GM18507 (cell line): ENCODE measurements at regions not wholly inside any gene's neighbourhood (a gene's known extent, or its start where the extent isn't known, plus 50 kb on each side); places are given as distances from the start of the nearest gene placed in this dataset.

ENCODE experiments used
- DNase-seq: peaks from one replicate; pipeline ENCODE4 v3.0.0; 2011; ENCODE audit warnings: low read depth; ENCODE audit not compliant: insufficient read length; ENCODE audit errors: extremely low spot score
- FAIRE-seq: peaks from 2 replicates; lab custom pipeline; 2011; peaks lifted over from hg19 to GRCh38; lab: Jason Lieb, UNC

DNA sequence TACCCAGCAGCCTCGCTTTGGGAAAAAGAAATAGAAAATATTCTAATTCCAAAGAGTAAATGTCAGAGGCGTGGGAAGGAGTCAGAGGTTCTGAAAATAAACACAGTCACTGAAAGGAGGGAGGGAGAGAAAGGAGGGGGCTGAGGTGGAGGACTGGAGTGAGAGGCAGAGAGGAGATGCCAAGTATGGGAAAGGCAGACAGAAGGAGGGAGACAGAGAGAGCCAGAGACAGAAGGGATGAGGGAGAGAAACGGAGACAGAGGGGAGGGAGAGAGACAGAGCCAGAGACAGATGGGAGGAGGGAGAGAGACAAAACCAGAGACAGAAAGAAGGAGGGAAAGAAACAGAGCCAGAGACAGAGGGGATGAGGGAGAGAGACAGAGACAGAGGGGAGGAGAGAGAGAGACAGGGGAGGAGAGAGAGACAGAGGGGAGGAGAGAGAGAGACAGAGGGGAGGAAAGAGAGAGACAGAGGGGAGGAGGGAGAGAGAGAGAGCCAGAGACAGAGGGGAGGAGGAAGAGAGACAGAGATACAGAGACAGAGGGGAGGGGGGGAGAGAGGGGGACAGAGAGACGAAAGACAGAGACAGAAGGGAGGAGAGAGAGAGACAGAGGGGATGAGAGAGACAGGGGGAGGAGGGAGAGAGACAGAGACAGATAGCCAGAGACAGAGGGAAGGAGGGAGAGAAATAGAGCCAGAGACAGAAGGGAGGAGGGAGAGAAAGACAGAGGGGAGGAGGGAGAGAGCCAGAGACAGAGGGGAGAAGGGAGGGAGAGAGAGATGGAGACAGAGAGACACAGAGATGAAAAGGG, 525.5 kb downstream of the MATN1 start:
- no peak for FAIRE-seq
- no peak for DNase-seq

DNA sequence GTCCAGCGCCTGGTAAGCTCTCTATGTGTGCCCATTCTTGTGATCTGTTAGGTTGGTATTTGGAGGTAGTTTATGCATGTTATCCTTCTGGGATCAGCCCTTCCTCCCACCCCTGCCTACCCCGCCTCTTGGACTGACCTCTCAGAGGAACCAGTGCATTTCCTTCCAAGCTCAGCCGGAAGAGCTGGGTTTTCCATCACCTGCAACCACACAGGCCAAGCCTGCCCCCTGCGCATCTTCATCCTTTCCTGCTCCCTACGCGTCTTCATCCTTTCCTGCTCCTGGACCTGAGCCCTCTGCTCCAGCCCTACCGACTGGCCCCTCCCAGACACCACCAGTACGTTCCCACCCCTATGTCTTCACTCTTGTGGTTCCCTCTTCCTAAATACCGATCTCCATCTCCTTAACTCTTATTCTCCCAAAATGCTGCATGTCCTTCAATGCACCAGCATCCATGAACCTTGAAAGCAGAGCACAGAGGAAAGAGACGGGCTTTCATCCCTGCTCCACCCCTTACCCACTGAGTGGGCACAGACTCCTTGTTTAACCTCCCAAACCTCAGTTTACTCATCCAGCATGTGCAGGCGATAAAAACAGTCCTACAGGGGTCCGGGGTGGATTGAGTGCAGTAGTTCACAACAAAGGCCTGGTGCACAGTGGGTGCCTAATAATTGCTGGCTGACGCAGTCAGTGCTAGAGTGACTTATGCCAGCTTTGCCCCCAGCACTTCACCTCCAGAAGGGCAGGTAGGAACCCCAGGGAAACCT, 526.3 kb downstream of the MATN1 start:
- DNase-seq (no peak), FAIRE-seq (no peak)

DNA sequence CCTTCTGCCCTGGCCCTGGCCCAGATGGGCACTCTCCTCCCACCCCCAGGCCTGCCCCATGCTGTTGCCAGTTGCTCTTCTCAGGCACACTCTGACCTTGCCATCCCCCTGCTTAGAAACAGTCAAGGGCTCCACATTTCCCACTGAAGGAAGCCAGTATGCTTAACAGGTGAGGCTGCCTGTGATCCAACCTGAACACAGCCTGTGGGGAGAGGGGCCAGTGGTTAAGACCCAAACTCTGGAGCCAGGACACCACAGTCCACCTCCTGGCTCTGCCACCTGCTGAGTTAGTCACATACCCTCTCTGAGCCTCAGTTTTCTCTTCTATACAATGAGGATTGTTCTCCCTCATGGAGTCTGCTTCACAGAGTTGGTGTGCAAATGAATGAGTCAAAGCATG, 526.9 kb downstream of the MATN1 start:
- FAIRE-seq = no peak
- DNase-seq = no peak

DNA sequence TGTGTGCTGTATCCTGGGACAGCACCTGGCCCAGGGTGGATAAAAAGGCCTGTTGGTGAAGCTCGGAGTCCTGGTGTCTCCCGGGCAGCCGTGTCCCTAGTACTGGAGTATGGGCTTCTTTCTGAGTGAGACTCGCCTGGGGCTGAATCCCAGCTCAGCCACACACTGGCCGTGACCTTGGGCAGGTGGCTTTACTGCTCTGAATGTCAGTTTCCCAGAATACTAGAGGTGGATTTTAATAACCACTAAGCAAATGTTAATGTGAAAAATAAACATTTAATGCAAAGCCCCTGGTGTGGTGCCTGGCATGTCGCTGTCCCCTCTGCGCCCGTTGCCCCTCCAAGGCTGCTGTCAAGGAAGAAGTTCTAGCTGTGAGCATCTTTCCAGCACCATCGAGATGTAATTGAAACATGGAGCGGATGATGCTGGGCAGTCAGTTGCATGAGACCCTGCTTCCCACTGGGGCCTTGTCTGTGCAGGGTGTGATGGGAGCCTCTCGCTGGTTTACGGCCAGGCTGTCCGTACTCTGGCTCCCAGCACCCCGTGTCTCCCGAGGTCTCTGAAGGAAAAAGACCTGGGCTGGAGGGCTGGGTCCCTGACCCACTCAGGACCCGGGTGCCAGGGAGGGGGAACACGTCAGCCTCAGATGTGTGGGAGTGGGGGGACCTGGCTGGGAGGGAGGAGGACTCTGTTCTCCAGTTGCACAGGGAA, 527.8 kb downstream of the MATN1 start:
- no peak for DNase-seq
- no peak for FAIRE-seq

DNA sequence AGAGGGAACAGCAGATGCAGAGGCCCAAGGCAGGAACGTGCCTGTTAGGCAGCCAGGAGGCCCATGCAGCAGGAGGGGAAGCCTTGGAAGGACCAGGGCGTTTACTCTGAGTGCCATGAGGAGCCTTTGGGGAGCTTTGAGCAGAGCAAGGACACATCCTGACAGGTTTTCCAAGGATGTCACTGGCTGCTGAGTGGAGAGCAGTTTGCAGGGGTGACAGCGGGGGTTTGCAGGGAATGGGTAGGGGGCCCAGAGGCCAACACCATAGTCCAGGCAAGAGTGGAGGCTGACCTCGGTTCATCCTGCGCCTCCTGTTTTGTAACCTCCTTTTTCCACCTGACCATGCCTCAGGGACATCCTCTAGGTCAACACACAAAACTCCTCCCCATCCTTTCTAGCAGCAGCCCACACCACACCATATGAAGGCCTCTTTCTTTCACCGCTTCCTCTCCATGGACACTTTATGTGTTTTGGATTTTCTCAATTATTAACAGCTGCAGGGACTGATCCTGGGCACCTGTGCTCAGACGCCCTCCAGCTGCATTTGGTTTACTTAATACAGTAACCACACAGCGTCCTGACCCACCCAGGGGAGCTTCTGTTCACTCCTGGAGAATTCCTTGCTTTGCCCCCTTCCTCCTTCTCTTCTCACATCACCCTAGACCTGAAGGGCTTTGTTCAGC, 528.5 kb downstream of the MATN1 start:
- DNase-seq = no peak

DNA sequence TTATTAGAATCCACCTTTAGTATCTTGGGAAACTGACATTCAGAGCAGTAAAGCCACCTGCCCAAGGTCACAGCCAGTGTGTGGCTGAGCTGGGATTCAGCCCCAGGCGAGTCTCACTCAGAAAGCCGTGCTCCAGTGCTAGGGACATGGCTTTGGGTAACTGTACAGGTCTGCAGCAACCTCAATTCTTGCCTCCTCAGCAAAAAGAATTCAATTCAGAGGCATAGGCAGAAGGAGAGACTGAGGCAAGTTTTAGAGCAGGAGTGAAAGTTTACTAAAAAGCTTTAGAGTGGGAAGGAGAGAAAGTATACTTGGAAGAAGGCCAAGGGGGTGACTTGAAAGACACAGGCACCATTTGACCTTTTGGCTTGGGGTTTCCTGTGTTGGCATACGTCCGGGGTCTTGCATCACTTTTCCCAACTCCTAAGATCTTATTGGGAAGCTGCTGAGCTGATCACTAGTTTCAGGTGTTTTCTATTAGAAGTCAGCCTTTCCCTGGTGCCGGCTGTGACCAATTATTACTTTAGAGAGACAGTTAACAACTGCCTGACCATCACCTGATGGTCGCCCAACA, 529.3 kb downstream of the MATN1 start:
- DNase-seq (no peak), FAIRE-seq (no peak)

More for the DNA sequence above, 528.5 kb downstream of the MATN1 start:
- FAIRE-seq = no peak

DNA sequence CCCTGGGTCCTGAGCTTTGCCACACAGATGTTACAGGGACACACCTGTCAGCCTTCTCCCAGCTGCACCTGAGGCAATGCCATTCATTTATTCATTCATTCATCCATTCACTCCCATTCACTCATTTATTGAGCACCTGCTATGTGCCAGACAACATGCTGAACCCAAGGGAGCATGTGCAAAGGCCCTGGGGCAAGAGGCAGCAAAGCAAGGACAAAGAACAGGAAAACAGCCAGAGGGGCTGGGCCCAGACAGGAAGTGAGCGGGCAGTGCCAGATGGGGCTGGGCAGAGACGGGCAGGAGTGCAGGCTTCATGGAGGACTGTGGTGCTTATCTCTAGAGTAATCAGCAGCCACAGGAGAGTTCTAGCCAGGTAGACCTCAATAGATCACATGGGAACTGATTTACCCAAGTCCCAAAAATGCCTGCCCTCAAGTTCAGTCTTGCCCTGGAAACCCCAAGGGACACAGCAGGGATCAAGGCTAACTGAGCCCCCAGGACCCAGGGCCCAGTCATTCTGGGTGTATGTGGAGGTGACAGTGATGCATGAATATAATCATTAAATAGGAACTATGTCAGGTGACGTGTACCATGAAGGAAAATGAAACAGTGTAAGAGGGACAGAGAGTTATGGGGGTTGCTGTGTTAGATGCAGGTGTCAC, 530.3 kb downstream of the MATN1 start:
- FAIRE-seq = no peak

DNA sequence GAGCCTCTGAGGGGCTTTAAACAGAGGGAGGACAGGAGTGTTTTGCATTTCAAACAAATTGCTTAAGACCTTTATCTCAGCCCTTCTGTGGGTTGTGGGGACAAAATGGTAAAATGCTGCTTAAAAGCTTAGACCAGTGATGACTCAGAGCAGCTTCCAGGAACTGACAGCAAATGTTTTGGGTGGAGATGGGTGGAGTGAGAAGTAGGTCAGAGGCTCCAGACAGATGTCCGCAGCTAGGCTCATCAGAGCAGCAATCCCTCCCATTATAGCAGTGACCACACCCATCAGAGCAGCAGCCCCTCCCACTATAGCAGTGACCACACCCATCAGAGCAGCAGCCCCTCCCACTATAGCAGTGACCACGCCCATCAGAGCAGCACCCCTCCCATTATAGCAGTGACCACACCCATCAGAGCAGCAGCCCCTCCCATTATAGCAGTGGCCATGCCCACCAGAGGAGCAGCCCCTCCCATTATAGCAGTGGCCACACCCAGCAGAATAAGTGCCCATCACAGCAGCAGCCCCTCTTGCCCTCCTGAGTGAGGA, 532.2 kb downstream of the MATN1 start:
- DNase-seq (no peak), FAIRE-seq (no peak)

More for the DNA sequence above, 530.3 kb downstream of the MATN1 start:
- no peak for DNase-seq

DNA sequence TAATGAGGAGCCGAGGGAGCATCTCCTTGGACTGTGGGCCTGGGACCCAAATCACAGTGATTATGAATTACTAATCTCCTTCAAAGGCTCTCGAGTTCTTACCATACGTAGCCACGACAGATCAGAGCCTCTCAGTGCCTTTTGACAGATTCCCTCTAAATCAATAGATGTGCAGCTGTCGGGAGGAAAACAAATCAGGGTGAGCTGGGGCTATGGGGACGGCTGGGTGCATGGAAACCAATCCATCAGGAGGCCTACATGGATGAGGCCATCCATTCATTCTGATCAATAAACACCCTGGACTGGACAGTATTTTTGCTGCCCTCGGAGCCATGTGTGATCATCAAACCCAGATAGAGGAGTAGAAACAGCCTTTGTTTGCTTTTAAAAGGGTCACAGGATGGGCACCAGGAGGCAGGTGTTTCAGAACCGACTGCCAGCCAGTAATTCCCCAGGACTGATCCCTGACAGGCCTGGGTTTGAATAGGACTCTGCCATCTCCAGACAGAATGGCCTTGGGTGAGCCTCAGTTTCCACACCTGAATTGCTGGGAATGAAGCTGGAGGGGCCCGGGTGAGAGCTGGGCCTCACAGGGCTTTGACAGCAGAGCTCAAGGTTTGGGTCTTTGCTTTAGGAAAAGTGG, 532.8 kb downstream of the MATN1 start:
- DNase-seq = no peak
- no peak for FAIRE-seq

DNA sequence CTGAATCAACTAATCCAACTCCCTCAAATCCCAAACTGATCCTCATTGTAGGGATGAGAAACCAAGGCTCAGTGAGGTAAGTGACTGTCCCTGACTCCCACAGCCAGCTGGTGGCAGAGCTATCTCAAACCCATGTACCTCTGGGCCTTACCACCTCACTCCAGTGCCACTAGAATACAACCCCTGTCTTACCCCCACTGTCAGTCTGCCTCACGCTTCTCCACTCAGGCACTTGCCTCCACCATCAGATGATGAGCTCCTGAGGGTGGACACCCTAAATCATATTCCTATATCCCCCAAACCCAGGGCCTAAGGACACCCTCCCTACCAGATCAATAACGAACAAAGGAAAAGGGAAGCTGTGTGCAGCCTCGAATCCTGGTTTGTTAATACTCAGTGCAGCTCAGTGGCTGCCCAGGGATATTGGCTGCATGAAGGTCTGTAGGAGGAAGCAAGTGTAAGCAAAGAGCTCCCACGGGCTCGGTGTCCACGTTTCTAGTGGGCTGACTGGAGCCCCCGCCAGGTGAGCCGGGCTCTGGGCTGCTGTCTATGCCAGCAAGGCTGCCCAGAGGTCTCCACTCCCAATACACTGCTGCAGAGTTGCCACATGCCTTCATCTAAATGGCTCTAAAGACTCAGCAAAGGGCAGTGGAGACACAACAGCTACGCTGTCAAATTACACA, 533.4 kb downstream of the MATN1 start:
- FAIRE-seq (no peak), DNase-seq (no peak)

DNA sequence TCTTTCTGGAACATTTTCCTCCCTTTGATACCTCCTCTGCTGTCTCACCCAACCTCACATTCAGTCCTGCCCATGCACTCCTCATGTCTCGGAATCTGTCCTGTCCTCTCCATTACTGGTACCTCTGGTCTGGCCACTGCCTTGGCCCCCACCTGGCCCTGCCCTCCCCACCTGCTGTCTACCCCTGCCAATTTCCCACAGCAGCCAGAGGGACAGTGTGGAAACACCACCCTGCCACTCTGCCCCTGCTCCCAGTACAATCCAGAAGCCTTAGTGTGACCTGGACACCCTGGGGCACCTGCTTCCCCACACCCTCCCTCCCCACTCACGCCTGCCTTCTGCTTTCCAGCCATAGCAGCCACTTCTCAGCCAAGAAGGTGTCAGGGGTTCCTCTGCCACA, 534.4 kb downstream of the MATN1 start:
- FAIRE-seq = no peak
- DNase-seq = no peak

DNA sequence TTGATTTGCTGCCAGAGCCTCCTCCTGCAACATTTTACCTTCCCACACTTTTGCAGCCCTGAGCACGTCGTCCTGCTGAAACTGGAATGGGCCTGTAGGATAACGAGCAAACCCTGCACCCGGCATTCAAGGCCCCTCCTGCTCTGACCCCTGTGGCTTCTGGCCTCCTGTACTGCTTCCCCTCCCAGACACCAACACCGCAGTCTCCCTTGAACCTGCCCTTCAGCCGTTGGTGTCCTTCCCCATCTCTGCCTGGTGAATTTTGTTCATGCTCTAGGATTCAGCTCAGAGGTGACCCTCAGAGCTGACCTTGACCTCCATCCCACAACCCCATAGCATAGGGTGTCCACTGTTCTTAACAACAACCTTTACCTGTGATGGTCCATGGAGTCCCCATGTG, 535.1 kb downstream of the MATN1 start:
- DNase-seq (no peak), FAIRE-seq (no peak)

DNA sequence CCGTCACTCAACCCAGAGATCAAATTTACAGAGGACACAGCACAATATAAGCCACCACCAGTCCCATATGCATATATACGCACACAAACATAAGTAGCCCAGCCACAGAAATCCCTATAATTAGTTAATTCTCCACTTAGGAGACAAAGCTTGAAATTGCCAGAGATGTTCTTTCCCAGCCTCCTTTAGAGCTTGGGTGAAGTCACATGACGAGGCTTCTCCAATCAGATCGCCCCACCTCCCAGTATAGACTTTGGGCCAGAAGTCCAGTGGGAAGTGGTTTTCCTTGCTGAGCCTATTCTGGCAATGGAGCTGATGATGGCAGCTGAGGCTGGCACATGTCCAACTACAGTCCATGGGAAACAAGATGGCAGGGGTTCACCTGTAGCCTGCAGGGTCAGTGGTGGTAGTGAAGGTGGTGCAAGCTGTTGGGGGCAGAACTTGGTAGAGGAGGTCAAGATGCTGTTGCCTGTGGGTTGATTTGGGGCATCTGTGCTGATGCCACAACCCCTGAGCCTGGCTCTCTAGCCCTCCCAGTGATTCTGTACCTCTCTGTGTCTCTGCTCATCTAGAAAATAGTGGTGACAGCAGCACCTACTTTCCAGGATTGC, 535.9 kb downstream of the MATN1 start:
- FAIRE-seq (no peak), DNase-seq (no peak)

DNA sequence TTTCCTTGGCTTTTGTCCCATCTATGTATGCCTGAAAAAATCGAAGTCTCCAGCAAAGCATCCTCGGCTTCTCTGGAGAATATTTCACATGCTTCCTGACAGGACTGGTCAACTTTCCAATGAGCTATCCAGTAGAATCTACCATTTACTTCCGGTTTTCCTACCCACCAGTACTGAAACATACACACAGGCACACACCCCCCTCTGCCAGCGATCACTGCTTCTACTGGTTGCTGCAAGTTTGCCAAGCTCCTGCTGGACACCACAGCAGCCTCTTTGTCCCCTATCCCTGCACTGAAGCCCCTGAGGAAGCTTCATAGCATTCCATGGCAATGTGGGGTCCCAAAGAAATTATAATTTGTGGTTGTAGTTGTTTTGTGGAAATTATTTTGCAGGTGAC, 536.8 kb downstream of the MATN1 start:
- FAIRE-seq = no peak
- no peak for DNase-seq

DNA sequence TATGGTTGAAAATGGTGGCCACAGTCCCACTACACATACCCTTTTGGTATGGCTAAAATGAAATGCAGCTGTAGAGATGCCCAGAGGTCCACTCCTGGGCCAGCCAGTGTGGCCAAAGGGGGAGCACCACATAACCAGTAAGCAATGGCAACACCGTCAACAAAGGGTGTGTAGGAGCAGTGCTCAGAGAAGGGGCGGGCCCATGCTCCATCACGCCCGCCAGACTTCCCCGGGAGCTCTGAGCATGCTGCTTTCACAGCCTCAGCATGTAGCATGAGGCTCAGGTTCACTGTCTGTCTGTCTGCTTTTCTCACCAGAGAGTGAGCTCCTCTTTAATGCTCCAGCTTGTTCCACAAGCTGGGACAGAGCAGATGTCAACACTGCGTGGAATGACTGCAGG, 537.6 kb downstream of the MATN1 start:
- no peak for FAIRE-seq
- DNase-seq = no peak

DNA sequence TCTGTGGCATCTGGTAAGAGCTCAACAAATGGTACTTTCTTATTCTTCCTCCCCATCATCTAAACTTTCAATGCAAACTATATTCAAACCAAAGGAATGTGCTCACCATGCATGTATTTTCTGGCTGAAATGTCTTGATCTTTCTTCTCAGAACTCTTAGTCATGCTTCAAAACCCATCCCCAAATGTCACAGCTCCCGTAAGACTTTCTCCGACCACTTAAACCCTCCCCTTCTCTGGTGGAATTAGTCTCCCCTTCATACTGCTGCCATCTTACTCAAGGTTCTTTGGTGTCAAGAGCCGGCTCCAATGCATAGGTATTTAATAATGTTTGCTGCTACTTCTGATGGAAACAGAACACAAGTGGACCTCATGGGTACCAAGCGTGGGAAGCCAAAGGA, 538.1 kb downstream of the MATN1 start:
- DNase-seq (no peak), FAIRE-seq (no peak)

DNA sequence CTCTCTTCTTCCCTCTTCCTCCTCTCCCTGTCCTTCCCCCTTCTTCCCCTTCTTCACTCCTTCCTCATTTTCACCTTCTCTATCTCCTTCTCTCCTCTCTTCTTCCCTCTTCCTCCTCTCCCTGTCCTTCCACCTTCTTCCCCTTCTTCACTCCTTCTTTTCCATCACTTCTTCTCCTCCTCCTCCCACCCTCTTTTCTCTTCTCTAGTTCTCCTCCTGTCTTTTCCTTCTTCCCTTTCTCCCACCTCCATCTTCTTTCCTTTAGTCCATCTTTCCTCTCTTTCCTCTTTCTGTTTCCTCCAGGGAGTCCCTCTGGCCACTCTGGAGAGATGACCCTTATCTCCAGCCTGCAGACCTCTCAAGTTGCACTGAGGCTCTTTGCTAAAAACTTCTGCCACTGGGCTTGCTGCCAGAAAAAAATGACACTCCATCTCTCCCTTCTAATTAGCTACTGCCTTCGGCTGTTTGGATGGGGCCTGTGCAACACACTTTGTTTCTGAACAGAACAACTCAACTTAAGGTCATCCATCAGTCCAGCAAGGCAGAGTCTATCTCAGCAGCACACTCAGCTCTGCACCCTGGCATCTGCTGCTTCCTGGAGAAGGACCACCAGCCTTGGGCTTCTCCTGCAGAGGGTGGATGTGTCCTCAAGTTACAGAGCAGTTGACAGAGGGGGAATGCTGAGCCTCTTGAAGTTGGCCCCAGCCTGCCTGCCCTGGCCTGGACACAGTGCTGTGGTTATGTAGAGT, 538.8 kb downstream of the MATN1 start:
- FAIRE-seq (no peak), DNase-seq (no peak)
